ENCODE measurements at regions not wholly inside any gene's neighbourhood (a gene's known extent, or its start where the extent isn't known, plus 50 kb on each side); places are given as distances from the start of the nearest gene placed in this dataset.

DNA sequence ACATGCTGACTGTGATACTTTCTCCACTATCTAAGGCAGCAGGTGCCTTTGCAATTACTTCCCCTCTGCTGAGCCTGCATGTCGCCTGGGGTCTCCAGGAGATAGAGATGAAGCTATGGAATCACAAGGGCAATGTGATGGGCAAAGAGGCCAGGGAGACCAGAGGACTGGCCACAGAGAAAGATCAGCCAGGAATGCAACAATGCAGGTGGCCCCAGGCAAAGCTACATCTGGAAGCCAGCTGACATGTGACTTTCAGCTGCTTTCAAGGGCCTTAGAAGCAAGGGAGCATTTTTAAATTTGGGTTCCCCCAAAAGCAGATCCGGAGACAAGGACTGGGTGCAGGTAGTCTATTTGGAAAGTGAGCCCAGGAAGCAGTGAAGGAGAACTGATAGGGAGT lies 107.9 kb upstream of the SRSF6 start:
- H3K4me2 ChIP-seq (ENCODE audit: low read depth, low read length): no peak overlapping the region
- no peaks in the 10 kb centered on the region for H3K79me2 ChIP-seq (ENCODE audit: insufficient read depth, low read length)
- 0% methylated on average over 2 of the region's 2 CpGs for WGBS (ENCODE audit: low lambda C conversion rate)
- POLR2A ChIA-PET: no interaction called here
- ATAC-seq (no peak), FAIRE-seq (no peak), DNase-seq (ENCODE audit: low spot score) (no peak)
- no peaks in the 10 kb centered on the region for H3K36me3 ChIP-seq (replicated peaks in 1 of 2; ENCODE audit: control insufficient read depth in 1 of 2, insufficient read depth in 2 of 2, low read length in 2 of 2)
- no peak overlapping the region for H3K9ac ChIP-seq (ENCODE audit: insufficient read depth, low read depth, low read length)
- no peak overlapping the region for H3K4me3 ChIP-seq (replicated peaks in 1 of 3; ENCODE audit: insufficient read depth in 1 of 3, low read depth in 2 of 3, low read length in 3 of 3)
- H3K27me3 ChIP-seq (ENCODE audit: control insufficient read depth in 1 of 2, insufficient read depth in 2 of 2, low read length in 2 of 2): peaks cover 4 to 36% of the 10 kb centered on the region in 2 experiments; a peak in 3 of 5 replicates
- in situ Hi-C loops (cut with HindIII; ENCODE audit: extremely low pct_ligation_motif_present, low pct_unique_long_range_greater_than_20kb) (no loop called here), intact Hi-C loops (cut with micrococcal nuclease; ENCODE audit: unreplicated experiment) (no loop called here)
- BruUV-seq (replicated peaks): no TSS peak
- H3K4me1 ChIP-seq (ENCODE audit: insufficient read depth, low read length): no peaks in the 10 kb centered on the region
- H2AFZ ChIP-seq (ENCODE audit: low read length): no peak overlapping the region
- CTCF ChIA-PET (ENCODE audit: low intra/inter-chr PET ratio, low total read pairs): no interaction called here
- H4K20me1 ChIP-seq (ENCODE audit: insufficient read depth, low read length): no peaks in the 10 kb centered on the region
- H3K27ac ChIP-seq (ENCODE audit: extremely low read length, insufficient read depth, low read length): no peak overlapping the region
- no peaks in the 10 kb centered on the region for H3K9me3 ChIP-seq (ENCODE audit: low read length)
- TF ChIP-seq, protein P1, sequence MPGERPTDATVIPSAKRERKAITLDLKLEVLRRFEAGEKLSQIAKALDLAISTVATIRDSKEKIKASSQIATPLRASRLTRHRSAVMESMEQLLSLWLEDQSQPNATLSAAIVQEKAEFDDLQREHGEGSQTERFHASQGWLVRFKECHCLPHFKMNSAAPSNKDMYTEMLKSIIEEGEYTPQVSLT (CRISPR knock-in tag; IDR thresholded peaks at IDR 0.05; ENCODE audit: borderline replicate concordance, low read depth): no peak
- TF ChIP-seq ZBTB2 (CRISPR knock-in tag; IDR thresholded peaks at IDR 0.05; ENCODE audit: low read depth) (no peak), HDAC6 (IDR thresholded peaks at IDR 0.05; ENCODE audit: low read depth, low read length) (no peak), THAP8 (CRISPR knock-in tag; IDR thresholded peaks at IDR 0.05; ENCODE audit: borderline replicate concordance) (no peak), ATRX (CRISPR knock-in tag; IDR thresholded peaks at IDR 0.05; ENCODE audit: borderline replicate concordance) (no peak), ZNF34 (CRISPR knock-in tag; IDR thresholded peaks at IDR 0.05; ENCODE audit: borderline replicate concordance) (no peak), TFDP2 (CRISPR knock-in tag; IDR thresholded peaks at IDR 0.05) (no peak), NFKB2 (CRISPR knock-in tag; IDR thresholded peaks at IDR 0.05; ENCODE audit: borderline replicate concordance) (no peak), ATF7-NPFF (CRISPR knock-in tag; IDR thresholded peaks at IDR 0.05; ENCODE audit: low read depth) (no peak), MTA3 (CRISPR knock-in tag; IDR thresholded peaks at IDR 0.05) (no peak), ZNF720 (CRISPR knock-in tag; IDR thresholded peaks at IDR 0.05) (no peak)
- TF ChIP-seq, protein P2, sequence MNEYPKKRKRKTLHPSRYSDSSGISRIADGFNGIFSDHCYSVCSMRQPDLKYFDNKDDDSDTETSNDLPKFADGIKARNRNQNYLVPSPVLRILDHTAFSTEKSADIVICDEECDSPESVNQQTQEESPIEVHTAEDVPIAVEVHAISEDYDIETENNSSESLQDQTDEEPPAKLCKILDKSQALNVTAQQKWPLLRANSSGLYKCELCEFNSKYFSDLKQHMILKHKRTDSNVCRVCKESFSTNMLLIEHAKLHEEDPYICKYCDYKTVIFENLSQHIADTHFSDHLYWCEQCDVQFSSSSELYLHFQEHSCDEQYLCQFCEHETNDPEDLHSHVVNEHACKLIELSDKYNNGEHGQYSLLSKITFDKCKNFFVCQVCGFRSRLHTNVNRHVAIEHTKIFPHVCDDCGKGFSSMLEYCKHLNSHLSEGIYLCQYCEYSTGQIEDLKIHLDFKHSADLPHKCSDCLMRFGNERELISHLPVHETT (CRISPR knock-in tag; conservative IDR thresholded peaks at IDR 0.05): no peak
- TF ChIP-seq, protein P3, sequence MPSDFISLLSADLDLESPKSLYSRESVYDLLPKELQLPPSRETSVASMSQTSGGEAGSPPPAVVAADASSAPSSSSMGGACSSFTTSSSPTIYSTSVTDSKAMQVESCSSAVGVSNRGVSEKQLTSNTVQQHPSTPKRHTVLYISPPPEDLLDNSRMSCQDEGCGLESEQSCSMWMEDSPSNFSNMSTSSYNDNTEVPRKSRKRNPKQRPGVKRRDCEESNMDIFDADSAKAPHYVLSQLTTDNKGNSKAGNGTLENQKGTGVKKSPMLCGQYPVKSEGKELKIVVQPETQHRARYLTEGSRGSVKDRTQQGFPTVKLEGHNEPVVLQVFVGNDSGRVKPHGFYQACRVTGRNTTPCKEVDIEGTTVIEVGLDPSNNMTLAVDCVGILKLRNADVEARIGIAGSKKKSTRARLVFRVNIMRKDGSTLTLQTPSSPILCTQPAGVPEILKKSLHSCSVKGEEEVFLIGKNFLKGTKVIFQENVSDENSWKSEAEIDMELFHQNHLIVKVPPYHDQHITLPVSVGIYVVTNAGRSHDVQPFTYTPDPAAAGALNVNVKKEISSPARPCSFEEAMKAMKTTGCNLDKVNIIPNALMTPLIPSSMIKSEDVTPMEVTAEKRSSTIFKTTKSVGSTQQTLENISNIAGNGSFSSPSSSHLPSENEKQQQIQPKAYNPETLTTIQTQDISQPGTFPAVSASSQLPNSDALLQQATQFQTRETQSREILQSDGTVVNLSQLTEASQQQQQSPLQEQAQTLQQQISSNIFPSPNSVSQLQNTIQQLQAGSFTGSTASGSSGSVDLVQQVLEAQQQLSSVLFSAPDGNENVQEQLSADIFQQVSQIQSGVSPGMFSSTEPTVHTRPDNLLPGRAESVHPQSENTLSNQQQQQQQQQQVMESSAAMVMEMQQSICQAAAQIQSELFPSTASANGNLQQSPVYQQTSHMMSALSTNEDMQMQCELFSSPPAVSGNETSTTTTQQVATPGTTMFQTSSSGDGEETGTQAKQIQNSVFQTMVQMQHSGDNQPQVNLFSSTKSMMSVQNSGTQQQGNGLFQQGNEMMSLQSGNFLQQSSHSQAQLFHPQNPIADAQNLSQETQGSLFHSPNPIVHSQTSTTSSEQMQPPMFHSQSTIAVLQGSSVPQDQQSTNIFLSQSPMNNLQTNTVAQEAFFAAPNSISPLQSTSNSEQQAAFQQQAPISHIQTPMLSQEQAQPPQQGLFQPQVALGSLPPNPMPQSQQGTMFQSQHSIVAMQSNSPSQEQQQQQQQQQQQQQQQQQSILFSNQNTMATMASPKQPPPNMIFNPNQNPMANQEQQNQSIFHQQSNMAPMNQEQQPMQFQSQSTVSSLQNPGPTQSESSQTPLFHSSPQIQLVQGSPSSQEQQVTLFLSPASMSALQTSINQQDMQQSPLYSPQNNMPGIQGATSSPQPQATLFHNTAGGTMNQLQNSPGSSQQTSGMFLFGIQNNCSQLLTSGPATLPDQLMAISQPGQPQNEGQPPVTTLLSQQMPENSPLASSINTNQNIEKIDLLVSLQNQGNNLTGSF (CRISPR knock-in tag; IDR thresholded peaks at IDR 0.05): no peak

All from HepG2 (cell line).